ENCODE measurements at regions not wholly inside any gene's neighbourhood (a gene's known extent, or its start where the extent isn't known, plus 50 kb on each side); places are given as distances from the start of the nearest gene placed in this dataset.

- no peak for ATAC-seq (ENCODE audit: insufficient read depth, low read depth)
Observed at GRCh38 chr4:10897076-10897475, 212.5 kb upstream of the CLNK start.

GRCh38 chr4:10893395-10893794 is 208.8 kb upstream of the CLNK start:
- Histone ChIP-seq H3K4me2 (ENCODE audit: insufficient read depth, low read length) (no peak overlapping the region), H3K27me3 (ENCODE audit: insufficient read depth, low read length, poor library complexity) (no peaks in the 10 kb centered on the region), H3K4me3 (ENCODE audit: low read depth in 1 of 2, low read length in 2 of 2) (no peak overlapping the region), H4K20me1 (ENCODE audit: insufficient read depth, low read length) (no peaks in the 10 kb centered on the region), H2AFZ (ENCODE audit: low read depth, low read length) (no peak overlapping the region), H3K9me3 (ENCODE audit: insufficient read depth, low read length, severe bottlenecking) (no peaks in the 10 kb centered on the region), H3K9ac (ENCODE audit: low read depth, low read length) (no peak overlapping the region), H3K4me1 (ENCODE audit: insufficient read depth, low read length) (no peaks in the 10 kb centered on the region), H3K36me3 (ENCODE audit: insufficient read depth, low read length) (no peaks in the 10 kb centered on the region), H3K27ac (ENCODE audit: low read length) (no peak overlapping the region), H3K79me2 (ENCODE audit: insufficient read depth, low read length) (no peaks in the 10 kb centered on the region)
- TF ChIP-seq CTCF (IDR thresholded peaks at IDR 0.05; ENCODE audit: borderline replicate concordance, extremely low read depth, low read length, poor library complexity, severe bottlenecking), result peak; percentile 31
- no peak for TF ChIP-seq EZH2 (IDR thresholded peaks at IDR 0.05; ENCODE audit: borderline replicate concordance, low read depth, low read length, severe bottlenecking)
- ATAC-seq (ENCODE audit: insufficient read depth, low read depth) (no peak; the same call in 2 of the 3 replicates), DNase-seq (no peak)

More at GRCh38 chr4:10897076-10897475, 212.5 kb upstream of the CLNK start:
- Histone ChIP-seq H3K4me1 (ENCODE audit: insufficient read depth, low read length) (no peaks in the 10 kb centered on the region), H3K27me3 (ENCODE audit: insufficient read depth, low read length, poor library complexity) (no peaks in the 10 kb centered on the region), H3K9me3 (ENCODE audit: insufficient read depth, low read length, severe bottlenecking) (no peaks in the 10 kb centered on the region), H3K9ac (ENCODE audit: low read depth, low read length) (no peak overlapping the region), H2AFZ (ENCODE audit: low read depth, low read length) (no peak overlapping the region), H3K27ac (ENCODE audit: low read length) (no peak overlapping the region), H3K36me3 (ENCODE audit: insufficient read depth, low read length) (no peaks in the 10 kb centered on the region), H3K4me2 (ENCODE audit: insufficient read depth, low read length) (no peak overlapping the region), H3K79me2 (ENCODE audit: insufficient read depth, low read length) (no peaks in the 10 kb centered on the region), H4K20me1 (ENCODE audit: insufficient read depth, low read length) (no peaks in the 10 kb centered on the region), H3K4me3 (ENCODE audit: low read depth in 1 of 2, low read length in 2 of 2) (no peak overlapping the region)
- no peak for DNase-seq
- TF ChIP-seq CTCF (IDR thresholded peaks at IDR 0.05; ENCODE audit: borderline replicate concordance, extremely low read depth, low read length, poor library complexity, severe bottlenecking) (no peak), EZH2 (IDR thresholded peaks at IDR 0.05; ENCODE audit: borderline replicate concordance, low read depth, low read length, severe bottlenecking) (no peak)

- TF ChIP-seq EZH2 (IDR thresholded peaks at IDR 0.05; ENCODE audit: borderline replicate concordance, low read depth, low read length, severe bottlenecking) (no peak), CTCF (IDR thresholded peaks at IDR 0.05; ENCODE audit: borderline replicate concordance, extremely low read depth, low read length, poor library complexity, severe bottlenecking) (no peak)
Observed at GRCh38 chr4:10891866-10892265, 207.3 kb upstream of the CLNK start.

GRCh38 chr4:10889819-10890218 is 205.3 kb upstream of the CLNK start:
- Histone ChIP-seq H2AFZ (ENCODE audit: low read depth, low read length) (no peak overlapping the region), H3K4me1 (ENCODE audit: insufficient read depth, low read length) (no peaks in the 10 kb centered on the region), H3K4me2 (ENCODE audit: insufficient read depth, low read length) (no peak overlapping the region), H3K79me2 (ENCODE audit: insufficient read depth, low read length) (no peaks in the 10 kb centered on the region), H3K9me3 (ENCODE audit: insufficient read depth, low read length, severe bottlenecking) (no peaks in the 10 kb centered on the region), H3K4me3 (ENCODE audit: low read depth in 1 of 2, low read length in 2 of 2) (no peak overlapping the region), H4K20me1 (ENCODE audit: insufficient read depth, low read length) (no peaks in the 10 kb centered on the region), H3K9ac (ENCODE audit: low read depth, low read length) (no peak overlapping the region), H3K36me3 (ENCODE audit: insufficient read depth, low read length) (no peaks in the 10 kb centered on the region), H3K27ac (ENCODE audit: low read length) (no peak overlapping the region), H3K27me3 (ENCODE audit: insufficient read depth, low read length, poor library complexity) (no peaks in the 10 kb centered on the region)
- no peak for TF ChIP-seq CTCF (IDR thresholded peaks at IDR 0.05; ENCODE audit: borderline replicate concordance, extremely low read depth, low read length, poor library complexity, severe bottlenecking)
- no peak for TF ChIP-seq EZH2 (IDR thresholded peaks at IDR 0.05; ENCODE audit: borderline replicate concordance, low read depth, low read length, severe bottlenecking)
- no peak for ATAC-seq (ENCODE audit: insufficient read depth, low read depth)
- no peak for DNase-seq

More at GRCh38 chr4:10891866-10892265, 207.3 kb upstream of the CLNK start:
- no peak for ATAC-seq (ENCODE audit: insufficient read depth, low read depth)
- Histone ChIP-seq H3K9ac (ENCODE audit: low read depth, low read length) (no peak overlapping the region), H3K79me2 (ENCODE audit: insufficient read depth, low read length) (no peaks in the 10 kb centered on the region), H3K27ac (ENCODE audit: low read length) (no peak overlapping the region), H3K4me1 (ENCODE audit: insufficient read depth, low read length) (no peaks in the 10 kb centered on the region), H3K4me2 (ENCODE audit: insufficient read depth, low read length) (no peak overlapping the region), H4K20me1 (ENCODE audit: insufficient read depth, low read length) (no peaks in the 10 kb centered on the region), H3K4me3 (ENCODE audit: low read depth in 1 of 2, low read length in 2 of 2) (no peak overlapping the region), H3K27me3 (ENCODE audit: insufficient read depth, low read length, poor library complexity) (no peaks in the 10 kb centered on the region), H2AFZ (ENCODE audit: low read depth, low read length) (no peak overlapping the region), H3K9me3 (ENCODE audit: insufficient read depth, low read length, severe bottlenecking) (no peaks in the 10 kb centered on the region), H3K36me3 (ENCODE audit: insufficient read depth, low read length) (no peaks in the 10 kb centered on the region)
- DNase-seq, result no peak

Data from DND-41 (cell line).